CD4-positive, alpha-beta T cell treated with Interferon gamma for 1 hour (primary cell): ENCODE measurements at regions not wholly inside any gene's neighbourhood (a gene's known extent, or its start where the extent isn't known, plus 50 kb on each side); places are given as distances from the start of the nearest gene placed in this dataset.

Experiments
- DNase-seq: peaks from one replicate; pipeline ENCODE4 v3.0.0-alpha.2; 2020

- no peak for DNase-seq
These were observed 97.8 kb upstream of the JAG1 start for GRCh38 chr20:10771435-10772140.

GRCh38 chr20:10774357-10774943 is 100.7 kb upstream of the JAG1 start:
- no peak for DNase-seq

GRCh38 chr20:10777710-10778109 is 103.9 kb upstream of the JAG1 start:
- DNase-seq: no peak

GRCh38 chr20:10779911-10780310 is 106.1 kb upstream of the JAG1 start:
- no peak for DNase-seq

GRCh38 chr20:10780901-10781300 is 107.1 kb upstream of the JAG1 start:
- DNase-seq: no peak

- DNase-seq: no peak
These were observed 107.7 kb upstream of the JAG1 start for GRCh38 chr20:10781526-10781925.

GRCh38 chr20:10783707-10784553 is 110.1 kb upstream of the JAG1 start:
- no peak for DNase-seq

- no peak for DNase-seq
These were observed 110.9 kb upstream of the JAG1 start for GRCh38 chr20:10784554-10785183.

- DNase-seq: no peak
These were observed 112.9 kb upstream of the JAG1 start for GRCh38 chr20:10786678-10787077.

GRCh38 chr20:10788055-10788454 is 114.3 kb upstream of the JAG1 start:
- no peak for DNase-seq

- no peak for DNase-seq
These were observed 115.1 kb upstream of the JAG1 start for GRCh38 chr20:10788877-10789276.

- DNase-seq: no peak
These were observed 115.6 kb upstream of the JAG1 start for GRCh38 chr20:10789386-10789785.

- DNase-seq: no peak
These were observed 116.2 kb upstream of the JAG1 start for GRCh38 chr20:10790013-10790412.

GRCh38 chr20:10792291-10792690 is 118.5 kb upstream of the JAG1 start:
- DNase-seq: no peak

GRCh38 chr20:10793766-10794165 is 120.0 kb upstream of the JAG1 start:
- no peak for DNase-seq

- no peak for DNase-seq
These were observed 121.0 kb upstream of the JAG1 start for GRCh38 chr20:10794765-10795164.

- no peak for DNase-seq
These were observed 121.7 kb upstream of the JAG1 start for GRCh38 chr20:10795286-10796026.

GRCh38 chr20:10798811-10799210 is 125.0 kb upstream of the JAG1 start:
- DNase-seq: no peak

- no peak for DNase-seq
These were observed 125.9 kb upstream of the JAG1 start for GRCh38 chr20:10799735-10800134.

GRCh38 chr20:10800288-10800687 is 126.5 kb upstream of the JAG1 start:
- DNase-seq: no peak

- no peak for DNase-seq
These were observed 128.4 kb upstream of the JAG1 start for GRCh38 chr20:10802236-10802635.

GRCh38 chr20:10805764-10806163 is 132.0 kb upstream of the JAG1 start:
- DNase-seq: no peak

GRCh38 chr20:10806539-10806938 is 132.7 kb upstream of the JAG1 start:
- DNase-seq: no peak
